IPS DF 19.7 (cell line): ENCODE measurements at regions not wholly inside any gene's neighbourhood (a gene's known extent, or its start where the extent isn't known, plus 50 kb on each side); places are given as distances from the start of the nearest gene placed in this dataset.

Experiments used
- DNase-seq: peaks from one replicate; pipeline ENCODE4 v3.0.0-alpha.2; 2013; ENCODE audit warnings: low read depth, low spot score

GRCh38 chr20:51159981-51160380, 137.1 kb upstream of the KCNG1 start:
- DNase-seq = no peak

DNA sequence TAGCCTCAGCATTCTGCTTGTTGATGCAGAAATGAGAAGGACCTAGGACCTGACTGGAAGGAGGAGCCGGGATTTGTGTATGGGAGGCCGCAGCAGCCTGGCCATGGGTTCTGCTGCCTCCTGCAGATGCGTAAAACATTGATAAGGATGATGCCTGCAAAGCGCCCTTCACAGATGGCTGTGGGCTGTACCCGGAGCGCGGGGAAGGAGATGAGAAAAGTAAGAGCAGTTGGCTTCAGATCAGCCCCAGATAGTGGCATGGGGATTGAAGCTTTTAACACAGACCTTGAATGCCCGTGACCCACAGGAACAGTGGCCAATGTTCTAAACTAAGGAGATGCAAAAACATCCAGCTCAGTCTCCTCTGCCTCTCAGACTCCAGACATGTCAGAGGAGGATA, 136.4 kb upstream of the KCNG1 start:
- DNase-seq = no peak

- no peak for DNase-seq
Measured at GRCh38 chr20:51158226-51158625, 135.3 kb upstream of the KCNG1 start.

- no peak for DNase-seq
Measured at GRCh38 chr20:51156041-51156982, 133.4 kb upstream of the KCNG1 start.

- no peak for DNase-seq
Measured at GRCh38 chr20:51154708-51155690, 132.1 kb upstream of the KCNG1 start.

- no peak for DNase-seq
Measured at GRCh38 chr20:51153867-51154707, 131.2 kb upstream of the KCNG1 start.

DNA sequence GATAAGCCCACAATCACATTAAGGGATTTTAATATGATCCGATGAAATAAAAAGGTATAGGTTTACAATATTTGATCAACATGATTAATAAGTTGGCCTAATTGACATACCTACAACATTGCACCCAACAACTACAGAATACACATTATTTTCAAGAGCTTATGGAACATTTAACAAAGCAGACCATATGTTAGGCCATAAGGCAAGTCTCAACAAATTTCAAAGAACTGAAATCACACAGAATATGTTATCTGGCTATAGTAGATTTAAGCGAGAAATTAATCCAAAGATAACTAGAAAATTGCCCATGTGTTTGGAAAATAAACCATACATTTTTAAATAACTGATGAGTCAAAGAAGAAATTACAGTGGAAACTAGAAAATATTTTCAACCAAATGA, 126.0 kb upstream of the KCNG1 start:
- DNase-seq = no peak

DNA sequence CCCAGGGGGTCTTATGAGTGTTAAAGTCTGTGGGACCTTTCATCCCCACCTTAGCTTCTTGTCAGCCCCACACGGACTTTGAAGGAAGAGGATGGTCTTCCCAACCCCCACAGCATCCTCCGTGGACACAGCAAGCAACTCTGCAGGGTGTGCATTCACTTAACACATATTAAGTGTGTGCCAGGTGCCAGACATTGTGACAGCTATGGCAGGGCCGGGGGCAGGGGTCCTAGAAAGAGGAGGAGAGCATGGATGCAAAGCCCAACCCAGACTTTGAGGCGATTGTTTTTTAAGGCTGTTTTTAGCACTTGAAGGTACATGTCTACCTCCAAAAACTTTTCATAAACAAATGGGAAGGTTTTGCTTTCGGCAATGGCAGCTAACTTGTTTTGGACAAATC, 121.6 kb upstream of the KCNG1 start:
- DNase-seq = no peak

DNA sequence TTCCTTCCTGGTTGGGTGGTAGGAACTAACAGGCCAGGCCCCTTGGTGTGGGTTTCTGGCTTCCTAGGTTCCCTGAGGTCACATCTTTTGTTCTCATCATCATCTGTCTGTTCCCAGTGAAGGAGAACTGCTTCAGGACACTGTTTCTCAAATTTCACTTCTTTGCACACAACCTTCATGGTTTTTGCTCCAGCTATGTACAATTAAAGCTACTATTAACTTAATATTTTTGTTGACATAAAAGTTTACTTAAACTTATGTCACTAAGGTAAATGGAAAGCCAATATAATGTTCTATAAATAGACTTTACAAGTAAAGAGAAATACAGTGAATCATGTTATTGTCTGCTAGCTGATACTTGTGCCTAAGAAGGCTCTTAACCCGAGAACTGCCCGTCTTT, 120.7 kb upstream of the KCNG1 start:
- DNase-seq = no peak

DNA sequence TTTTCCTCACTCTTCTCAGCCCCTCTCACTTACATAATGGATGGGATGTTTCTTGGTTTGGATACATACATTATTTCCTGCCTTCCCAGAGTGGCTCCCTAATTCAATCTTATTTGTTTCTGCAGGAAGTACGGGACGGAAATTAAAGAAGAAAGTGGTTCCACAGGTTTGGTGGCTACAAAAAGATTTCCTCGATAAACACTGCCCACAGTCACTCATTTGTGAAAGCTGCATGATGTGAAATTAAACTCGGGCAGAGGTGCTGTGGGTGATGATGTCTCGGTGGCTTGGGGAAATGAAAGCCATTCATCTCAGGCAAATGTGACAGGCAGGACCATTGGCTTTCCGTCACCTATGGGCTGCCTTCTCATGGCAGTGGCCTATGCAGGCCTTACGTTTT, 119.5 kb upstream of the KCNG1 start:
- DNase-seq = no peak

DNA sequence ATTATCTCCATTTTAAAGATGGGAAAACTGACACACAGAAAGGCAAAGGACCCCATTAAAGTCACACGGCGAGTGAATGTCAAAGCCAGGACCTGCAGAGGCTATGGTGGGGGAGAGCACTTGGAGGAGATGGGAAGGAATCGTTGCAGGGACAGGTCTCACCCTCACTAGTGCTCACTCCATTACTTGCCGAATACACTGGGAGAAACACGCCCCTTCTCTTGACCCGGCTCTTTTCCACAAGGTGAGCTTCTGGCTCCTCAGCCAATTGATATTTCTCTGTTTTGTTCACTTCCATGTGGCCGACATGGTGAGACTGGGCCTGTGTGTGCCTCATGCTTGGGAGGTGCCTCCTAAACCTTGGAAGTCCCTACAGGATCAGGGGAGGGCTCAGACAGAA, 117.8 kb upstream of the KCNG1 start:
- DNase-seq = no peak

DNA sequence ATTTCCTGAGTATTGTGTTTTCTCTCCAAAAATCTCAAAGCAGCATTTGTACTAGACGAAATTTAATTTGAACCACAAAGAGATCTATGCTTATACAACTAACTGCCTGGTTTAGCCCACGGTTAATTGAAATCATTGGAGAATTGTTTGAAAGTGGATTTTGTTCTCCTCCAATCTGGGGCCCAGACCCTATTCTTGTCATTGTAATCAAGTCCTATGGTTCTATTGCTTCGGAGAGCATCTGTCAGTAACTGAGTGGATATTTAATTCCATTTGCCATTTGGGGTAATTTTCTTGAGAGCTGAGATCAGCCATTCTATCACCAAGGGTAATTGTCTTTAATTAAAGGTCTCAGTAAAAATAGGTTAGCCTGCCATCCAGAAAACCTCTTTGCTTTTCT, 117.0 kb upstream of the KCNG1 start:
- no peak for DNase-seq

GRCh38 chr20:51138576-51138975, 115.7 kb upstream of the KCNG1 start:
- no peak for DNase-seq

- no peak for DNase-seq
Measured at GRCh38 chr20:51137461-51137860, 114.6 kb upstream of the KCNG1 start.

- no peak for DNase-seq
Measured at GRCh38 chr20:51135926-51136715, 113.2 kb upstream of the KCNG1 start.

DNA sequence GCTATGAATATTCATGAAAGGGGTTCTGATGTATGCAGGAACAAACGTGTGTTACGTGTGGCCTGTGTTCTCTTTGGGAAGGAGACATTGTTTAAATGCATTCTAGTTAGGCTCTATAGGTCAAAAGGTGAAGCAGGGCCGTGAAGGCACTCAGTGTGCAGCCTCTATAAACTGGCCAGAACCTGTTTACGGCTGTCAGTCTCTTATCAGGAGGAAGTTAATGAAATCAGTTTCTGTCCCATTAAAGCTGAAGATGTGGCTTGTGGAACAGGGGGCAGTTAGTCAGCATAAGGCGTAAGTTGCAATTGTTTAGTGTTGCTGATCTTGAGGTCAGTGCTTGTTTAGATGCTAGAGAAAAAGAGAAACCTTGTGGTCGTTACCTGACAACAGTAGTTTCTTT, 111.5 kb upstream of the KCNG1 start:
- DNase-seq = no peak

GRCh38 chr20:51132279-51132678, 109.4 kb upstream of the KCNG1 start:
- DNase-seq = no peak

- DNase-seq = no peak
Measured at GRCh38 chr20:51131811-51132210, 108.9 kb upstream of the KCNG1 start.

- no peak for DNase-seq
Measured at GRCh38 chr20:51129147-51129776, 106.4 kb upstream of the KCNG1 start.

DNA sequence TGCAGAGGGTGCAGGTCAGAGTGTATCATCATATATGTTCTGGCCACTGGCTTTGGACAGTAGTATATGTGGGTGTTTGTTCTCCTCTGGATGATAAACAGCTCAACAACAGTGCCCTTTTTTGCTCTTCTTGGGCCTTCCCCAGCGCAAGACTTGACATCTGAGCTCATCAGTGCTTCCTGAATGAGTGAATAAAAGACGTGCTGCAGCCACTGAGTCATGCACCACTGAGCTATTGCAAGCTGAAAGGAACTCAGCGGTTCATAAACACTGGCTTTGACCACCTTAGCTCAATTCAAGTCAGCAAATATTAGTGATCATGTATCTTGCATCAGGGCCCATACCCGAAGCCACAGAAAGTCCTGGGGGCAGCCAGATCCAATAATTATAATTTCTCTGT, 105.3 kb upstream of the KCNG1 start:
- no peak for DNase-seq
